ENCODE measurements at regions not wholly inside any gene's neighbourhood (a gene's known extent, or its start where the extent isn't known, plus 50 kb on each side); places are given as distances from the start of the nearest gene placed in this dataset.

DNA sequence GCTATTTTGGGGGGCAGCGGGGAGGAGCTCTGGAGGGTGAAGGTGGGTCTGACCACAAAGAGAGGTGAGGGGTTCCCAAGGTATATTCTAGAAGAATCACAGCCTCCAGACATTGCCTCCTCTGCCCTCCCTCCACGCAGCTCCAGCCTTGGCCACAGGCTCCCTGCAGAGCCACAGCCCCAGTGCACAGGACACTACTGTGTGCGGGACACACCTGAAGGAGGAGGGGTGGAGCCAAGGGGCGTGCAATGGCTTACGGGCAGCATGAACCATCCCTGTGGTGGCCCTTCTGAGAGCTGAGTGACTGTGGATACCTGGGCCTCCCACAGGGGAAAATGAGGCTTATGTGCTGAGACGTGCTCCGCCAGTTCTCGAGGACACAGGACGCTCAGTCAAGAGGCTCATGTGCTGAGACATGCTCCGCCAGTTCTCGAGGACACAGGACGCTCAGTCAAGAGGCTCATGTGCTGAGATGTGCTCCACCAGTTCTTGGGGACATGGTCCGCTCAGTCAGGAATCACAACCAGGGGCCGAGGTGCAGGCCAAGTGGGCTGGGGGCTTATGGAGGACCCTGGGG, 417.3 kb downstream of the SHANK2 start:
- no peak for DNase-seq

DNA sequence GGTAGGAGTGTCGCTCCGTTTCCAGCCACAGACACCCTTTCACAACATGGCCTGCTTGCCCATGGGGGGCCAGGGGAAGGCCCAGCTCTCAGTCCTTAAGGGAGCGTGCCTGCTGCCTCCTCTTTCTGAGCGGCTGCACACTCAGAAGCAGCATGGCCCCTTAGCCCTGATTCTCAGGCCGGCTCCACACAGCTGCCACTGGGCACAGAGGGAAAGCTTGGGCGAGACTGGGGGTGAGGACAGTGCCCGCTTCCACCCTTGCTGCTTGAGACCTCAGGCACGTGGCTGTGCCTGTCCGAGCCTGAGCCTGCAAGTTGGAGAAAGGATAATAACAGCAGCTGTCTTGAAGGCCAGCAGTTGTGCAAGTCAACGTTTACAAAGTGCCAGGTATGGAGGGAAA, 416.3 kb downstream of the SHANK2 start:
- DNase-seq: no peak

DNA sequence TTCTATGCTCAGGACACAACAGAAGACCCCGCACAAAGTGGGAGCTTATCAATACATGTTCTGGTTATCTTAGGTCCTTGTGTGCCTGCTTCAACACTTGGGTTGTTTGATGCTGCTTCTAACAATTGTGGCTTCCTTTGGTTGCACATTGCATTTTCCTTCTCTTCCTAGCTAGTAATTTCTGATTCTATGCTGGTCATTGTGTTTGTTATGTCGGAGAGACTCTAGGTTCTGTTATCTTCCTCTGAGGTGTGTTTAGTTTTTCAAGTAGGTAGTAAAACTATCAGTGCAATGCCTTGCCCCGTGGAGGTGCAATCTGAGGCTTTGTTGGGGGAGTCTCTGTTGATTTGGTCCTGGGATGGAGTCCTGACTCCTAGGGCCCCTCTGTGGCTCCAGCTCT, 414.2 kb downstream of the SHANK2 start:
- DNase-seq: no peak

DNA sequence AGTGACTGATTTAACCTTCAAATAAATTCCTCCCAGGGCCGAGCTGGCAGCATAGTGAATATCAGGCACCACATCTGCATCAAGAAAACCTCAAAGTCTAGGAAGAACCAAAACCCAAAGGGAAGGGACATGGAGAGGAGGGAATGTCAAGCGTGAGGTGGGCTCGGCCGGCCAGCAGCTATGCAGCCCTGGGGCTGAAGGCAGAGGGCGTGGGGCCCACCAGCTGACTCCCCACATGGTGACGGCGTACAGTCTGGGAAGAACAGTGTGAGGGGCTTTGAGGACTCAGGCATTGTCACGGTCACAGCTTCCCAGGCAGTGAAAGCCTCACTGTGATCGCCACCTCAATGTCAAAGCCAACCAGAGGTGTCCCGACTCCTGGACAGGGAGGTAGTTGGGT, 412.5 kb downstream of the SHANK2 start:
- no peak for DNase-seq

DNA sequence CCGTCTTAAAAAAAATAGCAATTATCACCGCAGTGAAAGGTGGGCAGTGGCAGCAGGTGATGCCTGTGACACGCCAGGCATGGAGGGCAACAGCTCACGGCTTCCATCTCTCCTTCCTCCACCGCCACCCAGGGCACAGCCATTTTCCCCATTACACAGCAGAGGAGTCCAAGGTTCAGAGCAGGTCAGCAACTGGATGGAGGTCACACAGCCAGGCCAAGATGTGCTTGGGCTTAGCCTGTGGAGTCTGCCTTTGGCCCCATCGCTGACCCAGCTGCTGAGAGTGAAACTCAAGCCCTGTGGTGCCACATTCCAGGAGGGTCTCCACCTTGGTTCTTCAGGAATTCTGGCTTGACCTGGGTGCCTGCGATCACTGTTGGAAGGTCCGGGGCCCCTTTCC, 411.1 kb downstream of the SHANK2 start:
- DNase-seq: no peak

DNA sequence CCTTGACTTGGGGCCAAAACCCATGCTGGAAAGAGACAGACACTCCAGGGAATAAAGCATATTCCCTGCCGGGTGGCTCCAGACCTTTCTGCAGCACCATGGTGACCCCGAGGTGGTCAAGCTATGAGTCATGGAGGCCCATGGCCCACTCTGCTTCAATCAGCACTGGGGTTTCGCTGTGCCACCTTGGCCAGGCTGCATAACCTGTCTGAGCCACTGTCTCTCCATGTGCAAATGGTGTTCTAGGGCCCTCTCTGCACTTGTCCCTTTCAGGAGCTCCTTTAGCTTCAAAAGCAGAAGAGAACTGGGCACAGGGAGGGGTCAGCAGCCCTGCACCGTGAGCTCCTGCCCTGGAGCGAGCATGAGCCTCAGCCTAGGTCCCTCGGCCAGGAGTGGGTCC, 410.1 kb downstream of the SHANK2 start:
- no peak for DNase-seq

DNA sequence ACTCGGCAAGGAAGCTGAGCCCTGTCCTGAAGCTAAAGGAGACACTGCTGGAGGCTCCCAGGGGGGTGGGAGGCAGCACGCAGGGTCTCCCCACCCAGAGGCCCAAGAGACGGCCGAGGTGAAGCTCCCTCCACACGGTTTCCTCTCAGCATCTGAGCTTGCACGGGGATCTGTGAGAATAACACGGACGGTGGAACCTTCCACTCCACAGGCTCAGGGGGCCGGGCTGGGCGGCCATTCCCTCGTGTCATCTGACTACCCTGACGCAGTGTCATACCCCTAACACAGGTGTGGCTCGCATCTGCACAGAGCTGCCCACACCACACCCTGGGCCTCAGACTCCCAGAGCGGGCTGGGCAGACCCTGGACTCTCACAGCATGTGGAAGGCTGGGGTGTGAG, 409.7 kb downstream of the SHANK2 start:
- DNase-seq: no peak

DNA sequence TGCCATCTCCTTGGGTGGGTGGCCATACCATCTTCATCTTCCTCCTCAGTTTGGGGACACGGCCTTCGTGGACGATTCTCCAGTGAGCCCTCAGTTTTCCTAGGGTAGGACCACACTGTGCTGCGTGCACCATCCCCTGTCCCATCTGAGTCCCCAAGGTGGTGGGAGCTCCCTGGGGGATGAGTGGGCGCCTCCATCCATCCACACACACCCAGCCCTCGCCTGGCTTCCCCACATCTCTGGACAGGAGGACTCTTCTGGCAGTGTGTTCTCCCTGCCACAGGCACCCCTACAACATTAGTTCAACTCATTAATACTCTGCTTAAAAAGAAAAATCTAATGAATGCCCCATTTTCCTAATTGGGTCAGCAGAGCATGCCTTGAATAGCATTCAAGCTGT, 408.5 kb downstream of the SHANK2 start:
- DNase-seq: no peak

DNA sequence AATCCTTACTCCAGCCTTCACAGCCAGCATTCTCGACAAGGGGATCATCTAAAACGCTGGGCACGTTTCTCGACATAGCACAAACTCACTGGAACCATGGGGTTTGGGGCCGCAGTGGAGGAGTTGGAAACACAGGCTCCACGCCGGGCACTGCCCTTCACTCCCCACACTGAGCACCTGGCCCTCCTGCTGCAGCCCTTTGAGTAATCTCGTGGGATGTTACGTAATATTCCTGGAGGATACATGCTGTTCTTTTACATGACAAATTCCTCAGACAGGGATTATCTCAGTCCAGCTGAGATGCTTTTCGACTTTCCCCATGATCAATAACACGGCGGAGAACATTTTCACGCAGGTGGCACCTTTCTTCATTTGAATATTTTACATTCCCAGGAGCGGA, 408.0 kb downstream of the SHANK2 start:
- no peak for DNase-seq

DNA sequence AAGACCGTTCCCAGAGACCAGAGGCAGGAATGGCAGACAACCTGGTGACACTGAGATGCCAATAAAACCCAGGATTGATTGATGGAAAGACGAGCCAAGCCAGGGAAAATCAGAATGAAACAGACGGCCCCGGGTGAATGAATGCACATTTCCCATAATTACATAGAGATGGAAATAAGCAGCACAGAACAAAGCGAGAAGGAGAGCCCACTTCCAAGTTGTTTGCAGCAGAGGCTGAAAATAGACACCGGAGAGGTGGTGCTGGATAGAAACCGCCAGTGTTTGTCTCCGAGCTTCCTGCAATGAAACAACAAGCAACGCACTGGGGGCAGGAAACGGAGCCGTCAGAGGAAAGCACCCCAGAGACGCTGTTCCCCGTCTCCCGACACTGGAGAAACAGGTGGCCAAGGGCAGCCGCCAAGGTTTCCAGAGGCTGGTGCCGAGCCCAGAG, 406.8 kb downstream of the SHANK2 start:
- no peak for DNase-seq

DNA sequence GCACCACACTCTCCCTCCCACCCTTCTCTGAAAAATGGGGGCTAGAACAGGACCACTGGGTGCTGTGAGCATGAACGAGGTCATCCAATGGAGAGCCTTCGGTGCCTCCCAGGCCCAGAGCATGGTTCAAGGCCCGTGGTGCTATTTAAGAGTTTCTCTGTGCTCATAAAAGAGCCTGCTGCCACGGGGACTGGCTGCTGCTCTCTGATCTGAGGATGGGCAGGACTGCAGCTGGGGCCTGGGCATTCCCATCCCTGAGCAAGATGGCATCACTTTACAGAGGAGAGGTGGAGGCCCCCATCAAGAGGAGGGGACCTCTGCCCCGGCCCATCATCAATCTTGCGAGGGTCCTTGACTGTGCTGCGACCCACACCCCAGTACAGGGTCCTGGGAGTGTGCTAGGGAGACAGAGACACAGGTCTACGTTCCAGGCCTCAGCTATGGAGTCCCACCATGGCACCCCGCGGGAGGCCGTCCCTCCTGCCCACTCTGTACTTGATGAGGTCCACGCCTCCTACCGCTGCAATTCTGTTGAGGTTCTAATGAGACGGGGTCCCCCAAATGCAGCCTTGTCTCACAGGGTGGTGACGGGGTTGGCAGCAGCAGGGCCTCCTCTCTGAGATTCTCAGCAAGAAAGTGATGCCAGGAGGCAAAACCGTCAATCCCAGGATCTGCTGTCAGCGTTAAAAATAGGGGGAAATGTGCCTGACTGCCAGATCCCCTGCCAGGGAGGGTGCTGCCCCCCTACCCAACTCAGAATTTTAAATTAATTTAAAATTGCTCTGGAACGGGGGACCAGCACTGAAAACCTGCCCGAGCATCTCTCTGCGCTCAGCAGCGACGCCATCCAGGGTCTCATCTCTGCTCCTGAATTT, 405.4 kb downstream of the SHANK2 start:
- no peak for DNase-seq

DNA sequence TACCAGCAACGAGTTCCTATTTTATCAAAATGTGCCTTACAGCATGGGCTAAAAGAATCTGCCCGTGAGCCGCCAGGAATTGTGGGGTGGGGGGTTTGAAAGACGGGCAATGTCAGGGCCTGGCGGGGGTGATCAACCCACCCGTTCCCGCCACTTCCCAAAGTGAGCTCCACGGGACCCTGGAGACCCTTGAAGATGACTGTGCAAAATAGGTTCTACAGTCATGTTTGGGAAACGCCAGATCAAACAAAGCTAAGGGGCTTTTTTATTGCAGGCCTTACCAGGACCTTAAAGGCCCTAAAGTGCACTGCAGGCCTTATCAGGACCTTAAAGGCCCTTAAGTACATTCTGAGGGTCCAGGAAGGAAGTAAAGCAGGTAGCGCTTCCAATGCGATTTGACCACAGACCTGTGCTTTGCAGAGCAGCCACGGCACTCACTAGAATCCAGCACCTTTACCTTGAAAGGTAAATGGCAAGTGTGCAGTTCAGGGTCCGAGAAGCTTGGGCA, 404.1 kb downstream of the SHANK2 start:
- no peak for DNase-seq

DNA sequence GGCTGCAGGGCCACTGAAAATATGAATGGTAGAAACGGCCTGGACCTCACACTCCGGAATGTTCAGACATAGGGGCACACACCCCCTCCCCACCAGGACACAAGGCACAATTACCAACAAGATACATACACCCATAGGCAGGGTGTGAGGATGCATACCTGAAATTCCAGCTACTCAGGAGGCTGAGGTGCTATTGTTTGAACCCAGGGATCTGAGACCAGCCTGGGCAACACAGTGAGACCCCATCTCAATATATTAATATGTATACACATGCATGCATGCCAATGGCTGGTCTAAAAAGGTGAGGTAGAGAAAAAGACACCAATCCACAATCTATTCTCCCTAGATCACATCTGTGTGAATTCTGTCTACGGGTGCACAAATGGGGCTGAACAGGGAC, 403.3 kb downstream of the SHANK2 start:
- no peak for DNase-seq

DNA sequence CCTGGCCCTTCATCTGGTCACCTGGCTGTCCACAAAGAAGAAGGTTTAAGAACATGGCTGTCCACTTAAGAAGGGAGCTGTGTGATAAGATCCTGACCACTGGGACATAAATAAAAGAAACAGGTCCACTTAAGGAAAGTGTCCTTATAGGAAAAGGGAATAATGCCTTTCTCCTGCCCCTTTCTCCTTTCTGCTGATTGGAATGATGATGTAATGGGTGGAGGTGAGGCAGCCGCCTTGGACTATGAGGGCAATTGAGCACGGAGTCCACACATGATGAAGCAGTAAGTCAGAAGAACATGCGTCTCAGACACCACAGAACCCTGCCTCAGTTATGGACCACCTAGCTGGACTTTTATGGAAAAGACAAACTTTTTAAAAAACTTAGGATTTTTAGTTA, 401.1 kb downstream of the SHANK2 start:
- no peak for DNase-seq

DNA sequence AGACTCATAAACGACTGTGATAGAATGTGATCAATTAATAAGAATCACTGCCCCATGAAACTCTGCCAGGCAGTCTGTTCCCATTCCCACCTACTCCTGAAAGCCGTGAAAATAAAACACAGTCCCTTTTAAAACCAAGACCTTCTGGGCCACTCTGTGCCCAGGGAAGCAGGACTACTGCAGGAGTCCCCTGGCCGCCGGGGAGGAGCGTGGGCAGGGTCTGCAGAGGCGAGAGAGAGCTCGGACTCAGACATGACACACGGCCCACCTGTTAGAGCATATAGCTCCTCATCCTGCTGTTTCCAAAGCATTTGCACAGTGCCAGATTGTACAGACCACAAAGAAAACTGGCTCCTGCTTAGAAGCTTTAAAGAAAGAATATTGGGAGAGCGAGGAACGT, 400.5 kb downstream of the SHANK2 start:
- DNase-seq: no peak

DNA sequence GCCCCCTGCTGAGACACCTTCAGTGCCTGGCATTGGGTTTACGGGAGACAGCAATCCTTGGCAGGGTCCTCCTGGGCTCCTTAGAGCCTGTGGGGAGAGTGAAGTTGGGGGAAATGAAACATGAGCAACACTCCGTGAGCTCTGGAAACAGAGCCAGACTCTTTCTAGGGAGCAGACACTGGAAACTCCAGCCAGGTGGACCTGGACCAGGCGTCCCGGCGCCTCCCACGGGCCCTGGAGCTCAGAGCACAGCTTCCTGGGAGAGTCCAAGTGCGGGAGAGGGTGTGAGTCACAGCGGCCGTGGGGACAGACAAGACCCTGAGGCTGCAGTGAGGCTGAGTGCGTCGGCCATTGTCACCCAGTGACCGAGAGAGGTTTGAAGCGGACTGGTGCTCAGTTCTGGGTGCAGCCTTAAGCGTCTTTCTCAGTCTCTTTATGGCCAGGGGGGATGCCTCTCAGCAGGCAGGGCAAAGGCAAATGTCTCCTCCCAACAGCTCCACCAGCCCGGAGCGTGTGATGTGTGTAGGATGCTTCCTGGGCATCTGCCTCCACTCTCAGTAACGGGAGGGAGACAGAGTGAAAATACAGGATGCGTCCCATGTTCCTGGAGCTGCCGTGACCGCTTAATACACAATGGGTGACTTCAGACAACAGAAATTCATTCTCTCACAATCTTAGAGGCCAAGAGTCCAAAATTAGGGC, 399.2 kb downstream of the SHANK2 start:
- no peak for DNase-seq

DNA sequence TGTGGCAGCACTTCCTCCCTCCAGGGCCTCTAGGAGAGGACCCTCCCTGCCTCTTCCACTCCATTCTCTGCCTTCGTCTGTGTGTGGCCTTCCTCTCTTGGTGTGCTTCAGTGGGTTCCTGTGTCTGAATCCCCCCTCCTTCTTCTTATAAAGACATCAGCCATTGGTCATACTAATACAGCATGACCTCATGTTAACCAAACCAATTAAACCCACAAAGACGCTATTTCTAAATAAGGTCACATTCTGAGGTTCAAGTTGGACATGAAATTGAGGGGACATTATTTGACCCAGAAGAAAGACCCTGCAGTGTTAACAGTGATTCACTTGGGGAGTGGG, 398.6 kb downstream of the SHANK2 start:
- DNase-seq: no peak

DNA sequence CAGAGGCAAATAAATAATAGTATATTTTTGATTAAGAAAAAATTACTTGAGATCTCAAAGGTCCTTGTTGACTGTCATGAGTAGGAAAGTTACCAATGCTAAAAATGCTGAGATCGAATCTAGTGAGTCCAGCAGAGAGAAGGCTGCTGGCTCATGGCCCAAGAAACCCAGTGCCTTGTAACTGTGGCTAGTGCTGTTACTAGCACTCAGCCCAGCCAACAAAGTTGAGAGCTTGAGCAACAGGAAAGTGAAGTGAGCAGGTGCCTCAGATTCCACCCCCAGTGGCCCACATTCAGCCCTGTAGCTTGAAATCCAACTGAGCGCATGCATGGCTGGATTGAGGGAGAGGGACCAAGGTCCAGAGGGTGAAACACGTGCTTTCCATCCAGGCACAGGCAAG, 398.2 kb downstream of the SHANK2 start:
- no peak for DNase-seq

DNA sequence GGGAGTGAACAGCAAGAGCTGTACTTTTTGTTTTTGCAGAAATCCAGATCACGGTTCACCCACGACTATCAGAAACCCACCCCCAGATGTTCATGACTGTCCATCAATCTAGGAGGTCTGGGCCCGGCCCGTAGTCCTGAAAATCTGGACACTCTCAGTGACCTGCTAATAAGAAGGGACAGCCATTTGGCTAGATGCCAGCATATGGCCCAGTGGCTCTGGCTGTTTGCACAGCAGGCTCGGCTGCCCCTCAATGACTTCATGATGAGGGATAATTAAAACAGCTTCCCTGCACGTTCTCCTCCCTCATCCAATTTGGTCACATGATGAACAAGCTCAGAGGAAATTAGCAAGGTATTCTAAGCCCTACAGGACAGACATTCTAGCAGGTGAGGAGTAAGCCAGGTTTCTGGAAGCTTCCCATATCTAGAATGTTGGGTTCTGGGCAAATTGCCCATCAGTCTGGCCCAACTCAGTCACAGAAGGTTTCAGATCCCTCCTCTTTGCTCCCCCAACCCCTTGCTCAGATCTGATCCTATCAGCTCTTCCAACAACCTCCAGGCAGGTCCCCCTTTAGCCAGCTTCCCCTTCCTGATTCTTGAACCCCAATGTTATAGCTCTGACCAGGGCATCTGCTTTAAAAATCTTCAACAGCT, 397.3 kb downstream of the SHANK2 start:
- DNase-seq: no peak

DNA sequence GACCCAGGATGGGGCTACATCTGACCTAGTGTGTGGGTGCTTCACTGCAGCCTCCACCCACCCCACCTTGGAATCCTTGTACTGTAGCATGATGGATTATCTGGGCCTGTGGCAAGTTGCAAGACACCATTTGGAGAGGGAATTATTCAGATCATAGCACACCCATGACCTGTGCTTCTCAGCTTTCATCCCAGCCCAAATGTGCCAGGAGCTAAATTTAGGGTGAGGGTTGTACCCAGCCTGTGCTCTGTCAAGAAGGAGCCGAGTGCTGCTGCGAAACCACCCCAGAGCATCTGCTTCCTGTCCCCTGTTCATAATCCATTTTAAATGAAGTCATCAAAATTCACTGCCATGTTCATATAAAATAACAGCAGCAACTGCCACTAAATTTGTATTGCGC, 394.5 kb downstream of the SHANK2 start:
- DNase-seq: no peak

DNA sequence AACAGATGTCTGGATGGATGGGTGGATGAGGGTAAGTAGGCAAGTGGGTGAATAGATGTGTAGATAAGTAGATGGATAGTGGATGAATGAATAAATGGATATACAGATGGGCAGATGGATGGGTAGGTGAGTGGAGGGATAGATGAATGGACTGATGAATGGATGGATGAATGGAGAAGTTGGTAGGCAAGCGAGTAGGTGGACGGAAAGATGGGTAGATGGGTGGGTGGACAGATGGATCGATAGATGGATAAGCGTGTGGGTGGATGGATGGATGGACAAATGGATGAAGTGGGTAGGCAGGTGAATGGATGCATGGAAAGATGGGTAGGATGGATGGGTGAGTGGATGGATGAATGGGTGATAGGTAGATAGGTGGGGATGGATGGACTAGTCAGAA, 393.2 kb downstream of the SHANK2 start:
- DNase-seq: no peak

DNA sequence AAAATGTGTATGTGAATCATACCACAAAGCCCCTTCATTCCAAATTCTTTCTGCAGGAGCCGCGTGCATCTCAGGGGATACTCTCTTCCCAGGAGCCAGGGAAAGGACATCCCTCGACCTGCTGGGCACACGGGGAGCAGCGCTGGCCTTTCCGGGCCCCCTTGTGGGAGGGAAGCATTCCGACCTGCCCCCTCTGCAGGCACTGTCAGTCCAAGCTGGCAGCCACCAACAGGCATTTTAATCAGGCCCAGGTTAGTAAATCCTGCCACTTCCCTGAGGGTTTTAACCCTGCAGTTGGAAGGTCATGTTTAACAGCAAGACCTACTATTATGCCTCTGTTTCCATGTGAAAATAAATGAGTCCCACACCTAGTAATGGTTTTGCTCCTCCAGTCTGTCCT, 391.5 kb downstream of the SHANK2 start:
- DNase-seq: no peak

DNA sequence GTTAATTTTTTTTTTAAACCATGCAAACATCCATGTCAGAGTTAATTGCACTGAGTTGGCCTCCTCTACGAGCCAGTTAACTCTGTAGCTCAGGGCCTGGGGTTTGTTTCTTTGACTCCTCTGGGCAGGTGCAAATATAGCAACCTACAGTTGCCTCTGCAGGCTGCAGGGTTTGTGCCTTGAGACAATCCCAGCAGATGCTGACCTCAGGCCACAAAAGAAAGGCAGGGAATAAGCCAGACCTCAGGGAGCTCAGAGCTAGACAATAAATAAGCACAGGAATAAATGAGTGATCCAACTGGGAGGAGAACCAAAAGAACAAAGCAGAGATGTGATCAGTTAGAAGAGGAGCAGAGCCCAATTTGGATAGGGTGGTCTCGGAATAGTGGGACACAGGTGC, 390.8 kb downstream of the SHANK2 start:
- DNase-seq: no peak

DNA sequence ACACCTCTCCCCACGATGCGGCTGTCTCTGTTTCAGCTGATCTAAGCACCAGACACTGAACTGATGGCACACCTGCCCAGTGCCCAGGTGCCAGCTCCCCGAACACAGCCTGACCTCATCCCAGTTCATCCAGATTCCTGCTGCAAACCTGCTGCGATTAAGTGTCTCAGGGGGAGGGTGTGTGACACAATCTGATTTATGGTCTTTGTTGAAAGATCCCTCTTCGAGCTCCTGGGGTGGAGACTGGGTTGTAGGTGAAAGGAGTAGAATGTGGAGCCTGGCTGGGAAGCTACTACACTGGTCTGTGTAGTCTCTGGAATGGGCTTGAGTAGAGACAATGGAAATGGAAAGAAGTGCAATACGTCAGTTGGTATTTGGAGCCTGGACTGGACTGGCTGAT, 390.3 kb downstream of the SHANK2 start:
- no peak for DNase-seq

Measured in CD4-positive, alpha-beta T cell treated with Interleukin-12 subunit alpha and Interleukin-12 subunit beta, for 1 hour (primary cell).